ENCODE measurements at regions not wholly inside any gene's neighbourhood (a gene's known extent, or its start where the extent isn't known, plus 50 kb on each side); places are given as distances from the start of the nearest gene placed in this dataset.

GRCh38 chr22:49096476-49096875 lies 731.2 kb downstream of the BRD1 start:
- no peak for TF ChIP-seq EZH2 (IDR thresholded peaks at IDR 0.05; ENCODE audit: insufficient read depth, poor library complexity, severe bottlenecking)
- TF ChIP-seq EZH2phosphoT487 (IDR thresholded peaks at IDR 0.05; ENCODE audit: insufficient read depth, low read depth), result no peak
